ENCODE measurements at regions not wholly inside any gene's neighbourhood (a gene's known extent, or its start where the extent isn't known, plus 50 kb on each side); places are given as distances from the start of the nearest gene placed in this dataset.

DNA sequence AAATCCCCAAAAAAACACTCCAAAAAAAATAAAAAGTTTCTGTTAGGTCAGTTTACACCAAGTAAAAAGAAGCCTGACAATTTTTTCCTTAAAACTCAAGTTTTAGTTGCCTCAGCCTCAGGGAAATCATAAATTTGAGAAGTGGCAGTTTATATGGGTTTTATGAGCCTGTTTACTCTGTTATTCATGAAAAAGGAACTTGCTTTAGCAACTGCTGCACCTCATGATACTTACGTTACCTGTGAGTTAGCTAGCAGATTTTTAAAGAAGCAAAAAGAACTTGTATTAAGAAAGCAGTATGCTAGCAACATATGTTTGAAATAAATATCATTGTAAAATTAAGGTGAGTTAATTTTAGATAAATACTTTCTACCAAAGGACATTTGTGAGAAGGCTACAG, 1264.5 kb upstream of the PHF14 start:
- no peaks in the 10 kb centered on the region for H3K4me1 ChIP-seq (ENCODE audit: control insufficient read depth in 1 of 2, insufficient read depth in 2 of 2, low read length in 2 of 2)
- H3K9me2 ChIP-seq (ENCODE audit: insufficient read depth) = no peaks in the 10 kb centered on the region
- intact Hi-C loops (cut with micrococcal nuclease) = no loop called here
- no peak overlapping the region for H3K4me3 ChIP-seq (replicated peaks in 1 of 2; ENCODE audit: low read depth in 1 of 2, low read length in 2 of 2)
- H3K79me2 ChIP-seq (ENCODE audit: insufficient read depth, low read length) = no peaks in the 10 kb centered on the region
- H4K20me1 ChIP-seq (ENCODE audit: insufficient read depth) = no peaks in the 10 kb centered on the region
- POLR2A ChIA-PET = no interaction called here
- BruUV-seq (replicated peaks) = no TSS peak
- no peak overlapping the region for H3K9ac ChIP-seq (ENCODE audit: low read length)
- no peak overlapping the region for H3K4me2 ChIP-seq (ENCODE audit: low read length)
- ATAC-seq = no peak
- peaks cover 4 to 8% of the 10 kb centered on the region in 2 experiments; a peak in 2 of 4 replicates for H3K9me3 ChIP-seq (ENCODE audit: control insufficient read depth in 1 of 2, insufficient read depth in 1 of 2, low read depth in 1 of 2, low read length in 2 of 2)
- H2AFZ ChIP-seq (ENCODE audit: low read depth, low read length, poor library complexity, severe bottlenecking) = no peak overlapping the region
- H3K27ac ChIP-seq (ENCODE audit: low read depth, low read length) = no peak overlapping the region
- no peaks in the 10 kb centered on the region for H3K27me3 ChIP-seq (ENCODE audit: insufficient read depth, low read length)
- RAD21 ChIA-PET (ENCODE audit: low non-redundant PET in 1 of 2, low total read pairs in 2 of 2, uncharacterized antibody in 2 of 2, unreplicated experiment in 2 of 2) = no interaction called here
- no peaks in the 10 kb centered on the region for H3K36me3 ChIP-seq (ENCODE audit: control insufficient read depth in 1 of 2, insufficient read depth in 2 of 2, low read length in 2 of 2)
- CTCF ChIA-PET = no interaction called here
- TF ChIP-seq ELF1 (IDR thresholded peaks at IDR 0.05; ENCODE audit: borderline replicate concordance, low read depth) (no peak), EZH2phosphoT487 (IDR thresholded peaks at IDR 0.05; ENCODE audit: borderline replicate concordance) (no peak), ZNF274 (IDR thresholded peaks at IDR 0.05; ENCODE audit: low read depth, low read length) (no peak), CEBPB (IDR thresholded peaks at IDR 0.05; ENCODE audit: low read depth) (no peak), EZH2 (IDR thresholded peaks at IDR 0.05) (no peak), FOSL1 (IDR thresholded peaks at IDR 0.05; ENCODE audit: low read depth) (no peak), SP1 (IDR thresholded peaks at IDR 0.05; ENCODE audit: low read depth) (no peak)
- TF ChIP-seq, protein P1, sequence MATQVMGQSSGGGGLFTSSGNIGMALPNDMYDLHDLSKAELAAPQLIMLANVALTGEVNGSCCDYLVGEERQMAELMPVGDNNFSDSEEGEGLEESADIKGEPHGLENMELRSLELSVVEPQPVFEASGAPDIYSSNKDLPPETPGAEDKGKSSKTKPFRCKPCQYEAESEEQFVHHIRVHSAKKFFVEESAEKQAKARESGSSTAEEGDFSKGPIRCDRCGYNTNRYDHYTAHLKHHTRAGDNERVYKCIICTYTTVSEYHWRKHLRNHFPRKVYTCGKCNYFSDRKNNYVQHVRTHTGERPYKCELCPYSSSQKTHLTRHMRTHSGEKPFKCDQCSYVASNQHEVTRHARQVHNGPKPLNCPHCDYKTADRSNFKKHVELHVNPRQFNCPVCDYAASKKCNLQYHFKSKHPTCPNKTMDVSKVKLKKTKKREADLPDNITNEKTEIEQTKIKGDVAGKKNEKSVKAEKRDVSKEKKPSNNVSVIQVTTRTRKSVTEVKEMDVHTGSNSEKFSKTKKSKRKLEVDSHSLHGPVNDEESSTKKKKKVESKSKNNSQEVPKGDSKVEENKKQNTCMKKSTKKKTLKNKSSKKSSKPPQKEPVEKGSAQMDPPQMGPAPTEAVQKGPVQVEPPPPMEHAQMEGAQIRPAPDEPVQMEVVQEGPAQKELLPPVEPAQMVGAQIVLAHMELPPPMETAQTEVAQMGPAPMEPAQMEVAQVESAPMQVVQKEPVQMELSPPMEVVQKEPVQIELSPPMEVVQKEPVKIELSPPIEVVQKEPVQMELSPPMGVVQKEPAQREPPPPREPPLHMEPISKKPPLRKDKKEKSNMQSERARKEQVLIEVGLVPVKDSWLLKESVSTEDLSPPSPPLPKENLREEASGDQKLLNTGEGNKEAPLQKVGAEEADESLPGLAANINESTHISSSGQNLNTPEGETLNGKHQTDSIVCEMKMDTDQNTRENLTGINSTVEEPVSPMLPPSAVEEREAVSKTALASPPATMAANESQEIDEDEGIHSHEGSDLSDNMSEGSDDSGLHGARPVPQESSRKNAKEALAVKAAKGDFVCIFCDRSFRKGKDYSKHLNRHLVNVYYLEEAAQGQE (IDR thresholded peaks at IDR 0.05; ENCODE audit: low read depth) = no peak
- TF ChIP-seq, protein P2, sequence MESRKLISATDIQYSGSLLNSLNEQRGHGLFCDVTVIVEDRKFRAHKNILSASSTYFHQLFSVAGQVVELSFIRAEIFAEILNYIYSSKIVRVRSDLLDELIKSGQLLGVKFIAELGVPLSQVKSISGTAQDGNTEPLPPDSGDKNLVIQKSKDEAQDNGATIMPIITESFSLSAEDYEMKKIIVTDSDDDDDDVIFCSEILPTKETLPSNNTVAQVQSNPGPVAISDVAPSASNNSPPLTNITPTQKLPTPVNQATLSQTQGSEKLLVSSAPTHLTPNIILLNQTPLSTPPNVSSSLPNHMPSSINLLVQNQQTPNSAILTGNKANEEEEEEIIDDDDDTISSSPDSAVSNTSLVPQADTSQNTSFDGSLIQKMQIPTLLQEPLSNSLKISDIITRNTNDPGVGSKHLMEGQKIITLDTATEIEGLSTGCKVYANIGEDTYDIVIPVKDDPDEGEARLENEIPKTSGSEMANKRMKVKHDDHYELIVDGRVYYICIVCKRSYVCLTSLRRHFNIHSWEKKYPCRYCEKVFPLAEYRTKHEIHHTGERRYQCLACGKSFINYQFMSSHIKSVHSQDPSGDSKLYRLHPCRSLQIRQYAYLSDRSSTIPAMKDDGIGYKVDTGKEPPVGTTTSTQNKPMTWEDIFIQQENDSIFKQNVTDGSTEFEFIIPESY (IDR thresholded peaks at IDR 0.05; ENCODE audit: extremely low read depth, insufficient replicate concordance, low read length) = no peak
- TF ChIP-seq, protein P3, sequence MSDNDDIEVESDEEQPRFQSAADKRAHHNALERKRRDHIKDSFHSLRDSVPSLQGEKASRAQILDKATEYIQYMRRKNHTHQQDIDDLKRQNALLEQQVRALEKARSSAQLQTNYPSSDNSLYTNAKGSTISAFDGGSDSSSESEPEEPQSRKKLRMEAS (IDR thresholded peaks at IDR 0.05) = no peak
- no peak for DNase-seq (ENCODE audit: low read depth, low spot score)
